Suprapubic skin (tissue), 4 donors: ENCODE measurements at regions not wholly inside any gene's neighbourhood (a gene's known extent, or its start where the extent isn't known, plus 50 kb on each side); places are given as distances from the start of the nearest gene placed in this dataset.

Experiments used
- DNase-seq, 2 donors: peaks; one replicate each; pipeline ENCODE4 v3.0.0-alpha.2; 2019; ENCODE audit warnings: low spot score in 2 of 2
- H3K27ac ChIP-seq: fragments of 200-600 bp; sonication (generic); one replicate; pipeline ENCODE4 v1.5.1; 2019
- H3K27me3 ChIP-seq: fragments of 200-600 bp; sonication (generic); one replicate; pipeline ENCODE4 v1.5.1; 2019
- H3K36me3 ChIP-seq: fragments of 200-600 bp; sonication (generic); one replicate; pipeline ENCODE4 v1.5.1; 2019
- H3K4me1 ChIP-seq: fragments of 200-600 bp; sonication (generic); one replicate; pipeline ENCODE4 v1.5.1; 2019
- H3K4me3 ChIP-seq: fragments of 200-600 bp; sonication (generic); one replicate; pipeline ENCODE4 v1.5.1; 2019; ENCODE audit warnings: mild to moderate bottlenecking
- H3K9me3 ChIP-seq: fragments of 200-600 bp; sonication (generic); one replicate; pipeline ENCODE4 v1.5.1; 2019
- CTCF ChIP-seq, 2 donors: fragments of 200-600 bp in 1 of 2; fragments of 450-650 bp in 1 of 2; sonication (generic) in 1 of 2; IDR thresholded peaks; one replicate each; pipeline ENCODE4 v1.5.1; 2016 to 2019; ENCODE audit warnings: antibody characterized with exemption in 2 of 2, mild to moderate bottlenecking in 1 of 2, moderate library complexity in 1 of 2
- EP300 ChIP-seq: sonication (generic); formaldehyde crosslinking; IDR thresholded peaks from one replicate; pipeline ENCODE4 v1.6.1; 2017; ENCODE audit warnings: antibody characterized with exemption
- POLR2A ChIP-seq, 2 donors: fragments of 450-650 bp; IDR thresholded peaks; one replicate each; pipeline ENCODE4 v1.6.1; 2017; ENCODE audit warnings: antibody characterized with exemption in 2 of 2, mild to moderate bottlenecking in 2 of 2, moderate library complexity in 2 of 2
- POLR2AphosphoS5 ChIP-seq, 3 donors: sonication (generic); formaldehyde crosslinking; IDR thresholded peaks; one replicate each; pipeline ENCODE4 v1.6.1; 2017; ENCODE audit warnings: antibody characterized with exemption in 3 of 3
- WGBS: methylation state at CpG from one replicate; pipeline ENCODE4 v1.1.5; 2018; 5-methylcytosine and 5-hydroxymethylcytosine counted together

- Histone ChIP-seq H3K4me1 (no peaks in the 10 kb centered on the region), H3K27ac (no peak overlapping the region), H3K36me3 (no peaks in the 10 kb centered on the region), H3K27me3 (no peaks in the 10 kb centered on the region), H3K9me3 (no peaks in the 10 kb centered on the region), H3K4me3 (no peak overlapping the region)
- TF ChIP-seq CTCF (IDR thresholded peaks at IDR 0.05) (no peak), POLR2AphosphoS5 (IDR thresholded peaks at IDR 0.05) (no peak), EP300 (no peak), POLR2A (IDR thresholded peaks at IDR 0.05) (no peak)
- no peak for DNase-seq
- 47% methylated on average over 5 of the region's 5 CpGs for WGBS
Measured at GRCh38 chr16:6206080-6206479, 1108.5 kb upstream of the EEF2KMT start.

DNA sequence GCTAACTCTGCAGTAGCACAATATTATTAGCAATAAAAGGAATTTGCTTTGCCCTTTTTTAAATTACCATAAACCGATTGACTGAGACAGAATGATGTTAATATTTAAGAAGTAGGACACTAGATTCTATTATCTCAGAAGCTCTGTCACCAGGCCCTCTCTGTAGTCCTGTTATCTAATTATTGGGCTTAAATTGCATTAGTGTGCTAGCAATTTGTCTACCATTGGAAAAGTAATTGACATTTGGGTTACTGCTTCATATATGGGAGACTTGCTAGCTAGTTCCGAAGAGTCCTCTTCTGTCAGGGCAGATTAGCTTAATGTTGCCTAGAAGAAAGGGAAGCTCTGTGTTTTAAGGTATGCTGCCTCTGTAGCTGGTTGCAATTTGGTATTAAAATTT lies 1107.3 kb upstream of the EEF2KMT start:
- no peaks in the 10 kb centered on the region for H3K27me3 ChIP-seq
- no peaks in the 10 kb centered on the region for H3K4me1 ChIP-seq
- no peak for TF ChIP-seq EP300
- TF ChIP-seq POLR2AphosphoS5 (IDR thresholded peaks at IDR 0.05) = no peak
- no peak for TF ChIP-seq POLR2A (IDR thresholded peaks at IDR 0.05)
- TF ChIP-seq CTCF (IDR thresholded peaks at IDR 0.05) = no peak
- H3K36me3 ChIP-seq = no peaks in the 10 kb centered on the region
- no peak for DNase-seq
- H3K27ac ChIP-seq = no peak overlapping the region
- WGBS = 68% methylated on average over 2 of the region's 2 CpGs
- no peak overlapping the region for H3K4me3 ChIP-seq
- no peaks in the 10 kb centered on the region for H3K9me3 ChIP-seq

- Histone ChIP-seq H3K27ac (no peak overlapping the region), H3K4me1 (no peaks in the 10 kb centered on the region), H3K27me3 (no peaks in the 10 kb centered on the region), H3K4me3 (no peak overlapping the region), H3K9me3 (no peaks in the 10 kb centered on the region), H3K36me3 (no peaks in the 10 kb centered on the region)
- TF ChIP-seq CTCF (IDR thresholded peaks at IDR 0.05) = no peak
- TF ChIP-seq POLR2A (IDR thresholded peaks at IDR 0.05) = no peak
- no peak for TF ChIP-seq EP300
- no peak for TF ChIP-seq POLR2AphosphoS5 (IDR thresholded peaks at IDR 0.05)
- 80% methylated on average over 6 of the region's 6 CpGs for WGBS
- DNase-seq = no peak
Measured at GRCh38 chr16:6200861-6201260, 1103.3 kb upstream of the EEF2KMT start.

DNA sequence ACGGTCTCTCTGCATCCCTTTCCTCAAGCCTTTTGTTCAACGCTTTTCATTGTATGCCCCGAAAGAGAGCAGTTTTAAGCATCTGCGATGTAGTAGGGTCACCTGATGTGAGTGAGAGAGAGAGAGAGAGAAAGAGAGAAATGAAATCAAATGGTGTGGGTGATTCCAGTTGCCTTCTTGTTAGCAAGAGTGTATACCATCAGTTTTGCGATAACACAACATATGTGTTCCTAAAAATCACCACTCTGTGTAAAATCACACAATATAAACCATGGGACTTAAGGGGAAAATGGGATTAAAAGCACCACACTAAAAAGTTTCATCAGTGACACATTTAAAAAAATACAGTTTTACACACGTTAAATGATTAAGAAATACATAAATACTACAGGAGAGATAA lies 1102.7 kb upstream of the EEF2KMT start:
- no peaks in the 10 kb centered on the region for H3K27me3 ChIP-seq
- DNase-seq = no peak
- 87% methylated on average over 6 of the region's 6 CpGs for WGBS
- H3K27ac ChIP-seq = no peak overlapping the region
- TF ChIP-seq EP300 (no peak), POLR2AphosphoS5 (IDR thresholded peaks at IDR 0.05) (no peak), CTCF (IDR thresholded peaks at IDR 0.05) (no peak), POLR2A (IDR thresholded peaks at IDR 0.05) (no peak)
- H3K4me1 ChIP-seq = no peaks in the 10 kb centered on the region
- no peak overlapping the region for H3K4me3 ChIP-seq
- no peaks in the 10 kb centered on the region for H3K9me3 ChIP-seq
- H3K36me3 ChIP-seq = no peaks in the 10 kb centered on the region

GRCh38 chr16:6195966-6196365 lies 1098.4 kb upstream of the EEF2KMT start:
- 13% methylated on average over 2 of the region's 2 CpGs for WGBS
- no peak overlapping the region for H3K4me3 ChIP-seq
- H3K27me3 ChIP-seq = no peaks in the 10 kb centered on the region
- no peak for DNase-seq
- no peak overlapping the region for H3K27ac ChIP-seq
- TF ChIP-seq CTCF (IDR thresholded peaks at IDR 0.05) (no peak), POLR2AphosphoS5 (IDR thresholded peaks at IDR 0.05) (no peak), POLR2A (IDR thresholded peaks at IDR 0.05) (no peak), EP300 (no peak)
- no peaks in the 10 kb centered on the region for H3K9me3 ChIP-seq
- no peaks in the 10 kb centered on the region for H3K4me1 ChIP-seq
- H3K36me3 ChIP-seq = no peaks in the 10 kb centered on the region
